NCI-H2227 treated with DMSO at 0.1 percent for 48 hours (cell line): ENCODE measurements at regions not wholly inside any gene's neighbourhood (a gene's known extent, or its start where the extent isn't known, plus 50 kb on each side); places are given as distances from the start of the nearest gene placed in this dataset.
"Not testable (repeated sequence)": the region's sequence is repeated elsewhere in the genome, so short reads cannot be mapped to it uniquely, and the experiment has no call there.

Source experiments
- DNase-seq: peaks from one replicate; lab custom pipeline; 2025; lab: John Stamatoyannopoulos, UW

DNA sequence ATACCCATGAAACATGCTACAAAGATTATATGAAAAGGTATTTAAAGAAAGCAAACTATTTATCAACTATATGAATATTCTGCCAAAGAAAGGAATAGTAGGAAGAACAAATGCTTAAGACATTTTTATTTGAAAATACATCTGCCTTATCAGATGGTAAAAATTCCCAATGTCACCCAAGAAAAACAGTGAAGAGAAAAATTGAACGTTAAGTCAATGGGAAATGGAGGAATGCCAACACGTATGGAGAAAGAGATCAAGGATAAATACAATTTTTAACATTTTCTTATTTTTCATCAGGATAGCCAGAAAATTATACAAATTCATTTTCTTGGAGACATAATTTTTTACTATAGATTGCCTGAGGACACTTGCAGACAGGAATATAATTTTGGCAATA is 394.2 kb downstream of the ZEB2 start:
- DNase-seq = no peak

DNA sequence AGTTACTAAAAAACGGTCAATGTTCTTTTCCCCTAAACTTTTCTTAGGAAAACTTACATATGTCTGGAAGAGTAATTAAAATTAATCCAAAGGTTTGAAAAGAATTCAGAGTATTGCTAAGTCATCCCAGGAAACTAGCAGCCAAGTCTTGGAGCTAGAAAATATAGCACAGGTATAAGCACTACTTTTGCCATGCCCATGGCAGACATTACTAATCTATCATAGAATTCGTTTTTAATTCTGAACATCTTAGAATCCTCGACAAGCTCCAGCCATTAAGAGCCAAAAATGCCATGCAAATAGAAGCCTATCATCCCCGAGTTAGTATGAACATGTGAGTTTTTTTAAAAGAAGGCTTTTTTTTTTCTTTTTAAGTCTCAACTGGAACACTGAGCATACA is 395.0 kb downstream of the ZEB2 start:
- DNase-seq = no peak

DNA sequence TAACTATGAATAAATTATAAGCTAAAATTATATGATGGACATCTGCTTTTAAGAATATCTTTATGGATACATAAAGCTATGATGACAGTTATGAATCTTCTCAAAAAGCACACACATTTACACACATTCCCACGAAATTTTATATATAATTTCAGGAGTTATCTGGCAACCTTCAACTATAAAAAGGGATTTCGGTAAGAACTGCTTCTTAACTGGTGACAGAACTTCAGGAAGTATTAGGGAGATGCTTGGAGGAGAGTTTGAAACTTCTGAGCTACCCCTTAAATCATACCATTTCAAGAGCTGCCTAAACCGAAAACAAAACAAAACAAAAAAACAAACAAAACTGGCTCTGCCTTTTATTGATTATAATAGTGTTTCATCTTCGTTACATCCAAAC is 399.4 kb downstream of the ZEB2 start:
- DNase-seq = no peak

DNA sequence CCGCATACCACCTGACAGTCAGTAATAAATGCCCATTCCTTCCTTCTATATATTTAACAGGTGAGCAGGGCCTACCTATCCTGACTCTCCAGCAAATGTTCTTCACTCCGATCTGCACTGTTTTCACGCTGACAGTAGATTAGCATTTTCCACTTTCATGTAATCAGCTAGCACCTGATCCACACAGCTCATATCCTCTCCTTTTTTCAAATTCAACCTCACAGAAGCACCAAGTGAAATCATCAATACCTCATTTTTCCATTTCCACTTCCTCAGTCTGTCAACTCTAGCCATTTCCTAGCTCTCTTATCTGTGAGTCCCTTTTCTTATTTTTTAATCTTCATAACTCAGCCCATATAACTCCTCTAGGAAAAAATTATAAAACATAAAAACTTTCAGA is 402.8 kb downstream of the ZEB2 start:
- no peak for DNase-seq

DNA sequence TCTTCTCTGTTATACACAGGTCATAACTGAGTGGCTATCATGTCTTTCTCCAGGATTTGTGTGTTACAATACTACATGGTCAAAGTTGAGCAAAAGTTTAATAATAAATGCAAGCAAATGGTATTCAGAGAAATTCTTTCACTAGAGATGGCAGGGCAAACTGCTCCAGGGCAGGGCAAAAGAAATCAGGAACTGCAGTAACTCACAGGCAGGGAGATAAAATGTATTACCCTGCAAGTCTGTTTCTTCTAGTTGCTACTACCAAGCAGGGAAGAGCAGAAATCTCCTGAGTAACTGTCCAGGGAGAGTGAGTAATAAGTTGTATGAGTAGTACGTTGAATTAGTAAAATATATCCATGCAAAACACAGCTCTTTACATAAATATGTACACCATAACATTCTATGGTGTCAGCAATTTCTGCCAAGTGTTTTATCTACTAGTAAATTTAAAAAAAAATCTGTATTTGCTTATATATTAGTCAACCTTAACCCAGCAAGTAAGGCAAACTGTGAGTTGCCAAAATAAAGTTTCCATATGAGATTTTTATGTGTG is 404.1 kb downstream of the ZEB2 start:
- DNase-seq = no peak

DNA sequence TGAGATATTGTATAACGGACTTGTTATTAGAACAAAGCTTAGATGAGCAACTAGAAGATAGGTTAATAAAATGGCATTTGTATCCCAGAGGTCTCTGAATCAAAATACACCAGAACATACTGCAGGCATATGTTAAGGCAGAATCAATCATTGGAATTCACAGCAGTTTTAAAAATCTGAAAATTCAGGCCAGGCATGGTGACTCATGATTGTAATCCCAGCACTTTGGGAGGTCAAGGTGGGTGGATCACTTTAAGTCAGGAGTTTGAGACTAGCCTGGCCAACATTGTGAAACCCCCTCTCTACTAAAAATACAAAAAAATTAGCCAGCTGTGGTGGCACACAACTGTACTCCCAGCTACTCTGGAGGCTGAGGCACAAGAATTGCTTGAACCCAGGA is 405.2 kb downstream of the ZEB2 start:
- no peak for DNase-seq

DNA sequence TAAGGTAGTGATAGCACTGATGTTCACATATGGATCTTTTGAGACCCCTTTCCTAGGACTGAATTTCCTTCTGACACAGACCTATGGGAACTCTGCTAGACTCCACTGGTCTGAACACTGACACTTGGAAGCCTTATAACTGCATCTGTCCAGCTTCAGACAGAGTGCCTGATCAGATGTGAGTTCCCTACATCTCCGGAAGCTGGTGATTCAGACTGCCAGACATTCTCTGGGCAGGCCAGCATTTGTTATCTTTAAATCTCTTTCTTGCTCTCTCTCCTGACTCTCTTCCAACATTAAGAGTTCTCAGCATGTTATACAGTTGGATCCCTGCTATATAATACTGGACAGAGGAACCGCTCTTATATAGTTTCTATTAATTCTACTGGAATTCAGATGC is 408.5 kb downstream of the ZEB2 start:
- DNase-seq = no peak

DNA sequence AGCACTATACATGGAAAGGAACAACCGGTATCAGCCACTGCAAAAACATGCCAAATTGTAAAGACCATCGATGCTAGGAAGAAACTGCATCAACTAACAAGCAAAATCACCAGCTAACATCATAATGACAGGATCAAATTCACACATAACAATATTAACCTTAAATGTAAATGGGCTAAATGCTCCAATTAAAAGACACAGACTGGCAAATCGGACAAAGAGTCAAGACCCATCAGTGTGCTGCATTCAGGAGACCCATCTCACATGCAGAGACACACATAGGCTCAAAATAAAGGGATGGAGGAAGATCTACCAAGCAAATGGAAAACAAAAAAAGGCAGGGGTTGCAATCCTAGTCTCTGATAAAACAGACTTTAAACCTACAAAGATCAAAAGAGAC is 413.8 kb downstream of the ZEB2 start:
- DNase-seq = not testable (repeated sequence)

DNA sequence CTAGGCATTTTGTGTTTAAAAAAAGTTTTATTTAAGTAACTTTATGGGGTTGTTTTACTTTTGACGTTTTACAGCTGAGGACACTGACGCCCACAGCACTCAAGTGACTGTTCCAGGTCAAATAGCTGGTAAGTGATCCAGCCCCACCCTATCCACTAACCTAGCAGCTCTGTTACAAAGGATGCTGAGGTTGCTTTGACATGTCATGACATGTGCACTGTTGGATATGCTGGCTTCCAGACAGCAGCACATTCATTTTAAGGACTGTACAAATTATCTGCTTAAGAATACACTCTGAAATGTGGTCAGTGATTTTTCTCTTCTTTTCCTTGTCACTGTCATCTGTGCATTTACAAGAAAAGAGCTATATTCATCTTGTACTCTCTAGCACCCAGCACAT is 417.5 kb downstream of the ZEB2 start:
- no peak for DNase-seq

DNA sequence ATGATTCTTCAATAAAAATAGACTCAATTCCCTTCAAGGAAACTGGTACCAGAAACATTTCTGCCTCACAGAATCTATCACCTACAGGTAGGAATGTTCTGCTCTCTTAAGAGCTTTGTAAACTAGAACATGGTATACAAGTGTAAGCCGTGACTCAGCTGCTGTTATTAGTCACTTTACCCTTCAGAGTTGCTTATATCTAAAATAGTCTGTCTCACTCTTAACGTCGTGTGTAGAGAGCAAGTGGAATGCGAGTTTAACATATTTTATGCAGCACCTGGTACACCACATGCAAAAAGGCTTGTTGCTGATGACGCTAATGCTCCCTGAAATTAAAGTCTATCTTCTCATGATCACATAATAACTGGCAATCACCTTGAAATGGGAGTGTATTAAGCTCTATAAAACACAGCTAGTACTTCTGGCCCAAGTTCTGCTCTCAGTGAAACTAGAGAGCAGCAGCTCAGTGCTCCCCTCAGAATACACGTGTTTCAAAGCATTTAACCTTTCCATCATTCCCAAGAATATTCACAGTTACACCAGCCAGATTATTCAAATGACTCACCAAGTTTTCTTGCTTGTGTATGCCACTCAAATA is 420.0 kb downstream of the ZEB2 start:
- DNase-seq = no peak

DNA sequence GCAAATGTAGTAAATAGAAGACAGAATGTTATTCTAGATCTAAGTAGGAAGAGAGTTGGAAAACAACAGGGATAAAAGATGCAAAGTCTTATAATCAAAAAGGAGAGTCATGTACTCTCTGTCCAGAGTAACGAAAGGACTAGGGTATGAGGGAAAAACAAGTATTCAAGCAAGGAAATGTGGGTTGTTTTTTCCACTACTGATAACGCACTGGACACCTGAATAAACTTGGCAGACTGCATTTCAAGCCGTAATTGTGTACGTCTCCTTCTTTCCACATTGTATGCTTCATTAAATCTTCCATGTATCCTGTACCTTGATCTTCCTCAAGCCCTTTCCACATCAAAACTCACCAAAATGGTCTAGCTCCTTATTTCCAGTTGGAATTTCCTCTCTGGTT is 420.6 kb downstream of the ZEB2 start:
- DNase-seq = no peak

DNA sequence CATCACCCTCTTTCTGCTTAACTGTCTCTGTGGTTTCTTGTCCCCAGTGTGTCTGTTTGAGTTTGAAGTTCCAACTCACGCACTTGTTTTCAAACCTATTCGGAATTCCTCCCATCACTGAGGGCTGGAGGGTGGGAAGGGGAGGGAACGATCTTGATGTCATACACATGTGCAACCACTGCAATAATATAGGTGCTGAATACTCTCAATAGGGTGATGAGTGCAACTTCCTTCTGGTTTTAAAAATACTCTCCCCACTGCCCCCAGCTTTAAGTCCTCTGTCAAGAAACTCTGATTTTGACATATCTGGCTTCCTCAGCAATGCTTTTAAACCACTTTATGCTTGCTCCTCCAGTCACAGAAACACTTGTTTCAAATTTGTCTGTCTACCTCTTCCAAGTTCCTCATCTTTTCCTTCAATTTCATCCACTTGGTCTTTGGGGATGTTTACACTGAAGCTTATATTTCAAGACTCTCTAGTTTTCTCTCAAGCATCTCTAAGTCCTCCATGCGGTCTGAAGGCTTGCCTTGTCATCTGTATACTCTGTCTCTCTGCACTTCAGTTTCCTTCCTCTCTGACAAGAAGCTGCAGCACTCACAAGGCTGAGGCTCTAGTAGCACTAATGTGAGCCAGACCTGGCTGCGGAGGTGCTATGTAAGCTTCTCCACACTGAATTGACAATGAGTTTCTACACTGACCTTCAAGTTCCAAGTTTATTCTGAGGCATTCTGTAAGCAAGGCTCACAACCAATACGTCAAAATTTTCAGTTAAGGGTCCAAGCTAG is 422.3 kb downstream of the ZEB2 start:
- DNase-seq = no peak

DNA sequence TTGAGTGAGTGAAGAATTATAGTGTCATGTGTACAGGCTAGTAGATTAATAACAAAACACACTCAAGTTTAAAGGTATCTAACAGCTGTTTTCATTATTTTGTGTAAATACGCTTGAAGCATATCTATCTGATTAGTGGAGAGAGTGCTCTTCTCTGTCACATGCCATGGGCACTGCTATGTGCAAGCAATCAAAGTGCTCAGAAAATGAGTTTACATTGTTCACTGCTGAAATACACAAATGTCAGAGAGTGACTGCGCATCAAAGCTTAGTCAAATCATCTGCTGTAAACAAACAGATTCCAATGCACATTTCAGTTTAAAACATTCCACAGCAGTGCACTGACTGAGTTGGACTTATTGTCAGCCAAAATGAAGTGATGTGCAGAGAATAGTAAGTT is 423.4 kb downstream of the ZEB2 start:
- no peak for DNase-seq

DNA sequence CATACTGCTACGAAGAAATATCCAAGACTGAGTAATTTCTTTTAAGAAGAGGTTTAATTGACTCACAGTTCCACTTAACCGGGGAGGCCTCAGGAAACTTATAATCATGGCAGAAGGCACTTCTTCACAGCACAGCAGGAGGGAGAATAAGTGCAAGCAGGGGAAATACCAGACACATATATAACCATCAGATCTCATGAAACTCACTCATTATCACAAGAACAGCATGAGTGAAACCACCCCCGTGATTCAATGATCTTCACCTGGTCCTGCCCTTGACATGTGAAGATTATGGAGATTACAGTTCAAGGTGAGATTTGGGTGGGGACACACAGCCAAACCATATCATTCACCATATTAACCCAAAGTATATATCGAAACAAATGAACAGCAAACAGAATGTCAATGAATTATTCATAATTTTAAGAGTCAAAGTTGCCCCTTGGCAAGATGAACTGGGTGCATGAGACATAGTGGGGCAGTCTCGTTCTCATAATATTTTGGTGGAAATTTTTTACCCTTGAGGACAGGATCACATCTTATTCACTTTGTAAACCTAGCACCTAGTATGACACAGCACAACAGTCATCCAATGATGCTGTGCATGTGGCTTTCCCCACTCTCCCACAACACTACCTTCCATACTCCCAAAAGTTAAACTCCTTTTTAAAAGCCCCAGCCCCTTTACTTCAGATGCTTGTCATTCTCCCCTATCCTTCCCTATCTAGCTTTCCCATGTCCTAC is 425.3 kb downstream of the ZEB2 start:
- no peak for DNase-seq

DNA sequence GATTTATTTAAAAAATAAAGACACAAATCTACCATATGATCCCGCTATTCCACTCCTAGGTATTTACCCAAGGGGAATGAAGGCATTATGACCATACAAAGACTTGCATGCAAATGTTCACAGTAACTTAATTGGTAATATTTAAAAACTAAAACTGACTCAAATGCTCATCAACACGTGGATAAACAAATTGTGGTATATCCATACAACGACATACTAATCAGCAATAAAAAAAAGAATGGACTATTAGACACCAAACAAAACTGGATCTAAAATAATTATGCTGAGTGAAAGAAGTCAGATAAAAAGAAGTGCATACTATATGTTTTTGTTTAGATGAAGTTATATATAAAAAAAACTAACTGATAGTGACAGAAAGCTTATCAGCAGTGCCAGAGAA is 428.3 kb downstream of the ZEB2 start:
- no peak for DNase-seq

DNA sequence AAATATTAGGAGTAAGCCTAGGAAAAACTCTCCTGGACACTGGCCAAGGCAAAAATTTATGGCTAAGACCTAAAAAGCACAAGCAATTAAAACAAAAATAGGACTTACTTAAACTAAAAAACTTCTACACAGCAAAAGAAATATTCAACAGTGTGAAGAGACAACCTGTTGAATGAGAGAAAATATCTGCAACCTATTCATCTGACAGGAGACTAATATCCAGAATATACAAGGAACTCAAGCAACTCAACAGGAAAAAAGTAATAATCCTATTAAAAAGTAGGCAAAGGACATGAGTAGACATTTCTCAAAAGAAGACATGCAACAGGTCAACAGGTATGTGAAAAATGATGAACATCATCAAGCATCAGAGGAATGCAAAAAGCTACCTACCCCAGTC is 431.1 kb downstream of the ZEB2 start:
- no peak for DNase-seq

DNA sequence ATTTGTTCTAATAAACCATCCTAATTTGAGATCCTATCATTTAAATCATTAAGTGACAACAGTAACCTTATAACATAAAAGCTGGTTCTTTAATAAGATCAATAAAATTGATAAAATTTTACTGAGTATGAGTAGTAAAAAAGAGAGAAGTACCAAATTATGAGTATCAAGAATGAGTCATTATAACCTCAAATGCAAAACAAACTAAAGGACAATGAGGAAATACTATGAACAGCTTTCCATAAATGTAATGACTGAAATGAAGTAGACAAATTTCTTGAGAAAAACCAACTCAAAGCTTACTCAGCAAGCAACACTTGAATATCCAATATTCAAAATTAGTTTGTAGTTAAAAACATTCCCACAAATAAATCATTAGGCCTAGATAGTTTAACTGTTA is 433.0 kb downstream of the ZEB2 start:
- DNase-seq = no peak

DNA sequence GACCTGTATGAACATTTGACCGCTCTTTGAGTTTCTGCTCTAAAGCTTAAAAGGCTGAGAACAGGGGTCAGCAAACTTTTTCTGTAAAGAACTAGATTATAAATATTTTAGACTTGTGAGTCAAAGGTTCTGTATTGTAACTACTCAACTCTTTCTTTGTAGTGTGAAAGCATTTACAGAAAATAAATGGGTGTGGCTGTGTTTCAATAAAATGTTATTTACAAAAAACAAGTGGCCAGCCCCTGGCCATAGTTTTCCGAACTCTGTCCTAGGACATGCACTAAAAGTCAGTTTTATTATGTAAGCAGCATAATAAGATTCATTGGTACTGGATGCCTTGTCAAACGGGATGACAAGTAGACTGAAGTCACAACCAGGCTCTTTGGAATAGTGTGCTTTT is 434.9 kb downstream of the ZEB2 start:
- DNase-seq = no peak

DNA sequence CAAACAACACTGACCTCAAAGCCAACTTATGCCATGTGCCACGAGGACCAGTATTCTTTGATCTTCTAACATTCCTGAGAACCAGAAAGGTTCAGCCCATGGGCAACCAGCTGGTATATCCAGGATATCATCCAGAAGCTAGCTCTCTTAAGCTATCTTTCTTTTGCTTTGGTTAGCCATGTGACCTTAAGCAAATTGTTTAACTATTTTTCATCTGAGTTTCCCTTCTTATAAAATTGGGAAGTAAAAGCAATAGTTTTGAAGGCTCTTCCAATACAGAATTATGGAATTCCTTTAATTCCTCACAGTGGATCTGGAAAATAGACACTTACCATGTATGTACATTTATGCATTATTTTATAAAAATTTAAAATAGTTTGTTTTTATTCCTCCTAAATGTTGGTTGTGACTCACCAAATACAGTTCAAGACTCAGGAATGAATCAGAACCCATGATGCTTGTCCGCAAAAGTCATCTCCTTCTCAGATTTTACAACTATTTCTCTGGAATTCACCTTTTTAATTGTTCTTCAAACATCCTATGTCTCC is 435.7 kb downstream of the ZEB2 start:
- no peak for DNase-seq

DNA sequence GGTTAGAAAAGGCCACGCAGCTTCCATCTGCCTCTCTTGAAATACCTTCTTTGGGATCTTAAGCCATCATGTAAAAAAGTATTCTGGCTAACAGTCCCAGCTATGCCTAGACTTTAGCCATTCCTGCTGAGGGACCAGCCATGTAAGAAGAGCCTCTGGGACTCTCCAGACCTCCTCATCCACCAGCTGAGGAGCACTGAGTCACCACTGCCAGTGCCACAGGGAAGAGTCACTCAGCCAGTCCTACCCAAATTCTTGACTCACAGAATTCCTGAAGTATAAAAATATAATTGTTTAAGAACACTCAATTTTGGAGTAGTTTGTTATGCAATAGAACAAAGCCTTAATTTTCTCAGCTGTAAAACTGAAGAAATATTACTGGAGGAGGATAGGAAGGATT is 436.7 kb downstream of the ZEB2 start:
- no peak for DNase-seq

DNA sequence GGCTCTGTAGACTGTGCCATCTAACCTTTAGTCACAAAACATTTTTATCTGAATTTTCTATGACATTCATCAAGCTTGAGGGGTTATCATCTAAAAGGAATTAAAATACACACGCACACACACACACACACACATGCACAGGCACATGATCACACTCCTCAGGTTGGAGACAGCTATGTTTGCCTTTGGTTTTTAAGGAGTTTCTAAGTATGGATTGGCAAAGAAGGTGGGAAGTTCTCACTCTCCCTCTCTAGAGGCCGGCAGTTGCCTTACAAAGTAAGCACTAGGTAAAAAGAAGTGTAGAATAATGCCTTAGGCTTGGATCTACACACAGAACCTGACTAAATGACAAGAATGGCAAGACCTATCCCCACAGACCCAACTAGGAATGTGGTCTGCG is 437.1 kb downstream of the ZEB2 start:
- no peak for DNase-seq

DNA sequence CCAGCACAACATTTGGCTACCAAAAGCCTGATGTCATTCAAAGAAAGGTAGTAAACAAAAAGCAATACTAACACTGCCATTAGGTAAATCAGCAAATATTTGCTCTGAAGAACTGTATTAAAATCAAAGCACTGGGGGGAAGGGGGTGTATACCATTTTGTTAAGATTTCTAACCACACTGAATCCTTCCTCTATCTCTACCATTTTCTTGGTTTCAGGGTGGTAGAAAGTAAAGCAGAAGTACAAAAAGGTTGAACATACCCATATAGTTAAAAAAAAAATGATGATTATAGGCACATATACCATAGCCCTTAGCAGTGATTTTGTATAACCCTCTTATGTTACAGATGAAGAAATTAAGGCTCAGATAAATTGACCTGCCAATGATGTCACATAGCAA is 437.6 kb downstream of the ZEB2 start:
- DNase-seq = no peak

DNA sequence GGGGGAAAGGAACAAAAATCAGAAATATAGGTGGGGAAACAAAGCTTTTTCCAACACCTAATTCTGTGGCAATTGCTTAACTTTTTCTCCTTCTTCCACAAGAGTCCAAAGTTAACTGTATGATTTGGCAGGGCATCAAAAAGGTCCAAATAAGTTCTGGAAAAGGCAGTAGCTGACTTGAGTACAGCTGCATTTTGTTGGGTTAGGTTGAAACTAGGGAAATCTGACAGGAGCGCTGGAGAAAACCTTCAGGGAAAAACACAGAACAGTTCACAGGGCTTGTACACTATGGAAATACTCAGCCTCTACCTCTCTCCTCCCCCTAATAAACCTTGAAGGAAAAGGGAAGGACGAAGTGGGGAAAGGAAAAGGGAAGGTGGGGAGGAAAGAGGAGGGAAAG is 438.6 kb downstream of the ZEB2 start:
- no peak for DNase-seq
